Dedifferentiated amniotic fluid mesenchymal stem cell (primary cell): ENCODE measurements at regions not wholly inside any gene's neighbourhood (a gene's known extent, or its start where the extent isn't known, plus 50 kb on each side); places are given as distances from the start of the nearest gene placed in this dataset.
A peak's percentile ranks its signal among the peaks of the same experiment; 100 is the strongest.
"Not testable (repeated sequence)": the region's sequence is repeated elsewhere in the genome, so short reads cannot be mapped to it uniquely, and the experiment has no call there.

Source experiments
- DNase-seq: peaks from one replicate; pipeline ENCODE4 v3.0.0-alpha.2; 2016; ENCODE audit errors: extremely low spot score

- DNase-seq, result not testable (repeated sequence)
Measured at GRCh38 chr4:49510238-49510637, 524.2 kb downstream of the CWH43 start.

GRCh38 chr4:49511353-49511752 is 525.3 kb downstream of the CWH43 start:
- peak; percentile 15 for DNase-seq

- DNase-seq, result peak; percentile 14
Measured at GRCh38 chr4:49511881-49512491, 525.9 kb downstream of the CWH43 start.

- DNase-seq, result not testable (repeated sequence)
Measured at GRCh38 chr4:49512641-49513545, 526.8 kb downstream of the CWH43 start.

GRCh38 chr4:49513546-49514115 is 527.6 kb downstream of the CWH43 start:
- not testable (repeated sequence) for DNase-seq

GRCh38 chr4:49514171-49514699 is 528.2 kb downstream of the CWH43 start:
- DNase-seq, result not testable (repeated sequence)

- not testable (repeated sequence) for DNase-seq
Measured at GRCh38 chr4:49514841-49515240, 528.8 kb downstream of the CWH43 start.

- DNase-seq, result not testable (repeated sequence)
Measured at GRCh38 chr4:49515241-49515640, 529.2 kb downstream of the CWH43 start.

GRCh38 chr4:49516096-49516495 is 530.0 kb downstream of the CWH43 start:
- DNase-seq, result not testable (repeated sequence)

- no peak for DNase-seq
Measured at GRCh38 chr4:49516796-49517195, 530.7 kb downstream of the CWH43 start.

- not testable (repeated sequence) for DNase-seq
Measured at GRCh38 chr4:49517485-49518205, 531.6 kb downstream of the CWH43 start.

GRCh38 chr4:49519150-49520035 is 533.3 kb downstream of the CWH43 start:
- DNase-seq, result not testable (repeated sequence)

- DNase-seq, result not testable (repeated sequence)
Measured at GRCh38 chr4:49523816-49524765, 538.0 kb downstream of the CWH43 start.

- DNase-seq, result not testable (repeated sequence)
Measured at GRCh38 chr4:49558916-49559676, 573.0 kb downstream of the CWH43 start.

GRCh38 chr4:49560131-49560816 is 574.2 kb downstream of the CWH43 start:
- DNase-seq, result not testable (repeated sequence)

- DNase-seq, result not testable (repeated sequence)
Measured at GRCh38 chr4:49560883-49561282, 574.8 kb downstream of the CWH43 start.

GRCh38 chr4:49570248-49570647 is 584.2 kb downstream of the CWH43 start:
- not testable (repeated sequence) for DNase-seq

GRCh38 chr4:49573666-49574215 is 587.7 kb downstream of the CWH43 start:
- not testable (repeated sequence) for DNase-seq
